ENCODE measurements at regions not wholly inside any gene's neighbourhood (a gene's known extent, or its start where the extent isn't known, plus 50 kb on each side); places are given as distances from the start of the nearest gene placed in this dataset.
"Not testable (repeated sequence)": the region's sequence is repeated elsewhere in the genome, so short reads cannot be mapped to it uniquely, and the experiment has no call there.

DNA sequence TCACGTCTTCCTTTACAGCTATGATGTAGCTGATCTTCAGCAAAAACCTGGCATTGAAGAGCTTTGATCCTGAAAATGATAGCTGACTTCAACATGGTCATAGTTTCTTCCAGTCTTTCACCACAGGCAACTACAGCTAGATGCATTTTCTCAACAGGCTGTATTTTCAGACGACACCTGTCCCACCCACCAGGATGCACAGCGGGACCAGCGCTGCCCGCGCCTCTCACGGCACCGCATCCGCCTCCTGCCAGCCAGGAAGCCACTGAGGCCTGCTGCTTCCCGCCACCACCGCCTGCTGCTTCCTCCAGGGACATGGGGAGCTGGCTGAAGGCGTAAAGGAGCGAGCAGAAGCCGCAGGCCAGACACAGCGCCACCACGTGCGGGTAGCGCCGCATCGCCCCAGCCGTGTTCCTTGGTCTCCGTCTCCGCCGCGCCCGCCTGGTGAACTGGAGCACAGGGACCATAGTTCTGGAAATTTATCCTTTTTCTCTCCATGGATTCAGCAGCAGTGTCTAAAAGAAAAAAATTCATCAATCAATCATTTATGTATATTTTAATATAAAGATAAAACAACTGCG is 456.3 kb downstream of the TUBA3C start:
- TF ChIP-seq, protein P1, sequence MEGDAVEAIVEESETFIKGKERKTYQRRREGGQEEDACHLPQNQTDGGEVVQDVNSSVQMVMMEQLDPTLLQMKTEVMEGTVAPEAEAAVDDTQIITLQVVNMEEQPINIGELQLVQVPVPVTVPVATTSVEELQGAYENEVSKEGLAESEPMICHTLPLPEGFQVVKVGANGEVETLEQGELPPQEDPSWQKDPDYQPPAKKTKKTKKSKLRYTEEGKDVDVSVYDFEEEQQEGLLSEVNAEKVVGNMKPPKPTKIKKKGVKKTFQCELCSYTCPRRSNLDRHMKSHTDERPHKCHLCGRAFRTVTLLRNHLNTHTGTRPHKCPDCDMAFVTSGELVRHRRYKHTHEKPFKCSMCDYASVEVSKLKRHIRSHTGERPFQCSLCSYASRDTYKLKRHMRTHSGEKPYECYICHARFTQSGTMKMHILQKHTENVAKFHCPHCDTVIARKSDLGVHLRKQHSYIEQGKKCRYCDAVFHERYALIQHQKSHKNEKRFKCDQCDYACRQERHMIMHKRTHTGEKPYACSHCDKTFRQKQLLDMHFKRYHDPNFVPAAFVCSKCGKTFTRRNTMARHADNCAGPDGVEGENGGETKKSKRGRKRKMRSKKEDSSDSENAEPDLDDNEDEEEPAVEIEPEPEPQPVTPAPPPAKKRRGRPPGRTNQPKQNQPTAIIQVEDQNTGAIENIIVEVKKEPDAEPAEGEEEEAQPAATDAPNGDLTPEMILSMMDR (IDR thresholded peaks at IDR 0.05): not testable (repeated sequence)
- not testable (repeated sequence) for TF ChIP-seq POLR2A (IDR thresholded peaks at IDR 0.05)
